ENCODE measurements at regions not wholly inside any gene's neighbourhood (a gene's known extent, or its start where the extent isn't known, plus 50 kb on each side); places are given as distances from the start of the nearest gene placed in this dataset.

DNA sequence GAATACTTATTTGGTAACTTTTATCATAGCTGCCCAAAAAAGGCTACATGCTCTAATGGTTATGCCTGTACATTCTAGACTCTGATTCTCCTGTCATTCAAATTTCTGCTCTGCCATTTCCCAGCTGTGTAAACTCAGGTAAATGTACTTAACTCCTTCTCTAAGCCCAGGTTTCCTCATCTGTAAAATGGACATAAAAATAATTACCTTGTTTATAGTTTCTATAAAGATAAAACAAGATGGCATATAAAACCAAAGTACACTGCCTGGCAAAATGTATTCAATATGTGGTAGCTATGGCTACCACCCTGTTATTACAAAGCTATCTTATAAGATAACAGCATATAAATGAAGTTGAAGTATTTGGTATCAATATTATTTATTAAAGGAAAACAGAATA lies 158.8 kb downstream of the PPARGC1A start:
- no peaks in the 10 kb centered on the region for H3K27me3 ChIP-seq
- H3K27ac ChIP-seq, result no peak overlapping the region
- H3K4me1 ChIP-seq, result no peaks in the 10 kb centered on the region
- no peaks in the 10 kb centered on the region for H3K9me3 ChIP-seq
- TF ChIP-seq, protein P1, sequence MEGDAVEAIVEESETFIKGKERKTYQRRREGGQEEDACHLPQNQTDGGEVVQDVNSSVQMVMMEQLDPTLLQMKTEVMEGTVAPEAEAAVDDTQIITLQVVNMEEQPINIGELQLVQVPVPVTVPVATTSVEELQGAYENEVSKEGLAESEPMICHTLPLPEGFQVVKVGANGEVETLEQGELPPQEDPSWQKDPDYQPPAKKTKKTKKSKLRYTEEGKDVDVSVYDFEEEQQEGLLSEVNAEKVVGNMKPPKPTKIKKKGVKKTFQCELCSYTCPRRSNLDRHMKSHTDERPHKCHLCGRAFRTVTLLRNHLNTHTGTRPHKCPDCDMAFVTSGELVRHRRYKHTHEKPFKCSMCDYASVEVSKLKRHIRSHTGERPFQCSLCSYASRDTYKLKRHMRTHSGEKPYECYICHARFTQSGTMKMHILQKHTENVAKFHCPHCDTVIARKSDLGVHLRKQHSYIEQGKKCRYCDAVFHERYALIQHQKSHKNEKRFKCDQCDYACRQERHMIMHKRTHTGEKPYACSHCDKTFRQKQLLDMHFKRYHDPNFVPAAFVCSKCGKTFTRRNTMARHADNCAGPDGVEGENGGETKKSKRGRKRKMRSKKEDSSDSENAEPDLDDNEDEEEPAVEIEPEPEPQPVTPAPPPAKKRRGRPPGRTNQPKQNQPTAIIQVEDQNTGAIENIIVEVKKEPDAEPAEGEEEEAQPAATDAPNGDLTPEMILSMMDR (IDR thresholded peaks at IDR 0.05), result no peak
- no peak for TF ChIP-seq POLR2A (IDR thresholded peaks at IDR 0.05)
- intact Hi-C loops (cut with DNase I; ENCODE audit: low total_unique reads), result no loop called here
- H3K4me3 ChIP-seq, result no peak overlapping the region
- no peaks in the 10 kb centered on the region for H3K36me3 ChIP-seq
- no peak for DNase-seq

DNA sequence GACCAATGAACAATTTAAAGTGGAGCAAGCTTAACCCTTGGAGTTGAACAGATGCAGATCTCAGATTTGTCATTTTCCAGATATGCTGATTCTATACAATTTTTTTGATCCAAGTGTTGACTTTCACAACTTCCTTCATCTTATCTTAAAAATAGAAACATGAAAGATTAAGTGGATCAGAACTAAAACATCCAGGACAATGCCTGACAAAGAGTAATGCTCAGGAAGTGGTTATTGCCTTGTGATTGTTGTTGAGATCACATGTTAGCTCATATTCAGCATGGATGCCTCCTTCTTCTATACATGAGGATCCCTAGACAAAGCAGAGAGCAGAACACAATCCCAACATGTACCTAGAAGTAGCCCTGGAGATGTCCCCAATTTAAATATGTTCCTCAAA lies 160.9 kb downstream of the PPARGC1A start:
- Histone ChIP-seq H3K4me3 (no peak overlapping the region), H3K36me3 (no peaks in the 10 kb centered on the region), H3K4me1 (no peaks in the 10 kb centered on the region), H3K27me3 (no peaks in the 10 kb centered on the region), H3K27ac (no peak overlapping the region), H3K9me3 (no peaks in the 10 kb centered on the region)
- intact Hi-C loops (cut with DNase I; ENCODE audit: low total_unique reads), result no loop called here
- no peak for DNase-seq
- TF ChIP-seq, protein P1 (IDR thresholded peaks at IDR 0.05), result no peak
- no peak for TF ChIP-seq POLR2A (IDR thresholded peaks at IDR 0.05)

- Histone ChIP-seq H3K4me3 (no peak overlapping the region), H3K4me1 (no peaks in the 10 kb centered on the region), H3K27ac (no peak overlapping the region), H3K9me3 (no peaks in the 10 kb centered on the region), H3K36me3 (no peaks in the 10 kb centered on the region), H3K27me3 (no peaks in the 10 kb centered on the region)
- TF ChIP-seq POLR2A (IDR thresholded peaks at IDR 0.05), result no peak
- TF ChIP-seq, protein P1 (IDR thresholded peaks at IDR 0.05), result no peak
- no peak for DNase-seq
- intact Hi-C loops (cut with DNase I; ENCODE audit: low total_unique reads), result no loop called here
Observed at GRCh38 chr4:23728393-23728792, 161.5 kb downstream of the PPARGC1A start.

DNA sequence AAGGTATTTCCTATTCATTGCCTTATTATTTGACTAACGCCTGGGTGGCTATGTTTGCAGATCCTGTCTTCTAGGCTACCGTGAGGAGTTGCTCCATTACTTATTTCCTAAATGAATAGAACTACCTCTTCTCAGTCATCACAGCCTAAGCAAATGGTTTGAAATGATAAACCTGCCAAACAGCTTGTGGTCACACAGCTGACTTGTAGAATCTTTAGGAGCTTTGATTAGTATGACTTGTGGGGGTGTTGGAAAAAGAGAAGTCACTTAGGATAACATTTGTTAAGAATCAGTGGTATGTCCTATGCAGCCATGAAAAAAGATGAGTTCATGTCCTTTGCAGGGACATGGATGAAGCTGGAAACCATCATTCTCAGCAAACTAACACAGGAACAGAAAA lies 169.3 kb downstream of the PPARGC1A start:
- Histone ChIP-seq H3K27ac (no peak overlapping the region), H3K9me3 (no peaks in the 10 kb centered on the region)
- intact Hi-C loops (cut with DNase I; ENCODE audit: low total_unique reads), result no loop called here

DNA sequence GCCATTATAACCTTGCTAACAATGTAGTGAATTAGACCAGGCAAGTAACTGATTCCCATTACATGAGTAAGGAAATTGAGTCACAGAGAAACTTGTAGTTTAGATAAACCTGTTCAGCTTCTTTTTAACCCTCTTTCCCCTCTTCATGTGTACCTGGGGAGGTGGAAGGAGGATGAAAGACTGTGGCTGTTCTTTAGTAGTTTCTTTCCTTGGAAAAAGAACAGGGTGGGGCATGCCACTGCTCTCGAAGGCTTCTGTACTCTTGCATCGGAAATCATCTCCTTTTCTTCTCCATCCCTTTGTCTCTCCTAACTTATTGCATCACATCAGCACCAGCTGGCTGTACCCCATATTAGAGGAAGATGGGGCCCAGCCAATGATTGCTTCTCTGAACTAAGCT lies 171.4 kb downstream of the PPARGC1A start:
- Histone ChIP-seq H3K9me3 (no peaks in the 10 kb centered on the region), H3K4me3 (no peak overlapping the region), H3K27ac (no peak overlapping the region), H3K27me3 (no peaks in the 10 kb centered on the region), H3K36me3 (no peaks in the 10 kb centered on the region), H3K4me1 (no peaks in the 10 kb centered on the region)
- TF ChIP-seq, protein P1 (IDR thresholded peaks at IDR 0.05), result no peak
- TF ChIP-seq POLR2A (IDR thresholded peaks at IDR 0.05), result no peak
- intact Hi-C loops (cut with DNase I; ENCODE audit: low total_unique reads), result no loop called here
- DNase-seq, result no peak

More for the DNA sequence above, 169.3 kb downstream of the PPARGC1A start:
- Histone ChIP-seq H3K4me3 (no peak overlapping the region), H3K27me3 (no peaks in the 10 kb centered on the region), H3K4me1 (no peaks in the 10 kb centered on the region), H3K36me3 (no peaks in the 10 kb centered on the region)
- no peak for DNase-seq
- TF ChIP-seq, protein P1 (IDR thresholded peaks at IDR 0.05), result no peak
- no peak for TF ChIP-seq POLR2A (IDR thresholded peaks at IDR 0.05)

Data from uterus (tissue), 3 donors.